Common myeloid progenitor, CD34-positive (primary cell): ENCODE measurements at regions not wholly inside any gene's neighbourhood (a gene's known extent, or its start where the extent isn't known, plus 50 kb on each side); places are given as distances from the start of the nearest gene placed in this dataset.

Experiments used
- CTCF ChIA-PET: fragments of 350-600 bp; sonication (Branson Sonifier 250); formaldehyde crosslinking; loops from one replicate; lab custom pipeline; 2021; ENCODE audit warnings: antibody characterized with exemption; lab: Charles Lee
- POLR2A ChIA-PET: fragments of 350-600 bp; sonication (Branson Sonifier 250); formaldehyde crosslinking; loops from one replicate; lab custom pipeline; 2021; ENCODE audit warnings: antibody characterized with exemption; lab: Charles Lee
- DNase-seq, 3 donors: peaks; one replicate each; pipeline versions ENCODE4 v3.0.0 to v3.0.0-alpha.2; 2013
- H3K27ac ChIP-seq, 2 experiments: 1 replicate in 1 of 2; 2 replicates in 1 of 2; pipeline ENCODE4 v1.7.0; 2013; ENCODE audit warnings: inconsistent platforms in 2 of 2, low read length in 2 of 2, mild to moderate bottlenecking in 2 of 2, low read depth in 1 of 2, moderate library complexity in 1 of 2; ENCODE audit not compliant: severe bottlenecking in 2 of 2, insufficient read depth in 1 of 2, poor library complexity in 1 of 2
- H3K27me3 ChIP-seq, 5 experiments: replicated peaks in 2 of 5; 1 replicate in 3 of 5; 2 replicates in 2 of 5; pipeline versions ENCODE4 v1.6.1 to v1.7.0; 2013; ENCODE audit warnings: low read length in 4 of 5, mild to moderate bottlenecking in 2 of 5, moderate library complexity in 2 of 5, inconsistent platforms in 1 of 5; ENCODE audit not compliant: insufficient read depth in 5 of 5, control insufficient read depth in 4 of 5
- H3K36me3 ChIP-seq, 4 experiments: 1 replicate in 2 of 4; 2 replicates in 2 of 4; pipeline versions ENCODE4 v1.6.1 to v1.7.0; 2013; ENCODE audit warnings: low read length in 3 of 4, control low read depth in 1 of 4, mild to moderate bottlenecking in 1 of 4; ENCODE audit not compliant: control insufficient read depth in 4 of 4, insufficient read depth in 4 of 4
- H3K4me1 ChIP-seq, 4 experiments: 1 replicate in 3 of 4; 2 replicates in 1 of 4; pipeline versions ENCODE4 v1.6.1 to v1.7.1; 2013; ENCODE audit warnings: low read length in 3 of 4, mild to moderate bottlenecking in 3 of 4, control low read depth in 1 of 4, inconsistent platforms in 1 of 4, moderate library complexity in 1 of 4; ENCODE audit not compliant: control insufficient read depth in 4 of 4, insufficient read depth in 4 of 4; ENCODE audit errors: control extremely low read depth in 1 of 4
- H3K4me3 ChIP-seq, 7 experiments: 1 replicate in 4 of 7; 2 replicates in 3 of 7; pipeline versions ENCODE4 v1.5.1 to v1.7.0; 2013; ENCODE audit warnings: mild to moderate bottlenecking in 7 of 7, low read length in 6 of 7, moderate library complexity in 6 of 7, inconsistent platforms in 2 of 7, low read depth in 2 of 7, control low read depth in 1 of 7; ENCODE audit not compliant: insufficient read depth in 4 of 7, control insufficient read depth in 1 of 7; ENCODE audit errors: extremely low read depth in 1 of 7
- H3K9me3 ChIP-seq, 5 experiments: 1 replicate in 4 of 5; 2 replicates in 1 of 5; pipeline versions ENCODE4 v1.6.1 to v1.7.1; 2013; ENCODE audit warnings: low read length in 4 of 5, mild to moderate bottlenecking in 2 of 5, inconsistent platforms in 1 of 5, low read depth in 1 of 5, moderate library complexity in 1 of 5; ENCODE audit not compliant: control insufficient read depth in 4 of 5, insufficient read depth in 2 of 5; ENCODE audit errors: control extremely low read depth in 1 of 5
- WGBS: methylation state at CpG from one replicate; pipeline ENCODE4 v1.1.5; 2013; ENCODE audit not compliant: insufficient coverage; 5-methylcytosine and 5-hydroxymethylcytosine counted together

DNA sequence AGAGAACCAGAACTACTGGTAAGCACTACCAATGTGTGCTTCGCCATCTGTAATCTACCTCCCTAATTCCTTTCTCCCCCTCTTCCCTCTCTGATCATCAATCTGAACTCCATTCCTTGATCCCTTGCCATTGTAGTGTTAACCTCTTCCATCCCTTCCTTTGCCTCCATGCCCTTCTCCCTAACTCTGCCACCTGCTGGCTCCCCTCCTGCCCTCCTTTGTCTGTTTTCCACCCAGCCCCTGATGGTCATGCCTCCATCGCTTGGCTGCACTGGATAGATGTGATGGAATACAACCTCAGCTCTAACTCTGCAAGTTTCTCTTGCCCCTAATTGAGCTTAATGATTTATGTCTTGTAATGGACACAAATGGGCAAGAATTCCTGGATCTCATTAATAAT lies 108.2 kb upstream of the ASIC2 start:
- CTCF ChIA-PET, result no interaction called here
- Histone ChIP-seq H3K4me3 (no peak overlapping the region), H3K27ac (no peak overlapping the region), H3K9me3 (no peaks in the 10 kb centered on the region), H3K4me1 (no peaks in the 10 kb centered on the region), H3K27me3 (peaks cover 0 to 4% (median 0%) of the 10 kb centered on the region in 5 experiments), H3K36me3 (no peaks in the 10 kb centered on the region)
- no peak for DNase-seq
- POLR2A ChIA-PET, result no interaction called here
- 100% methylated on average over 1 of the region's 2 CpGs for WGBS

GRCh38 chr17:33403194-33403593 lies 110.1 kb upstream of the ASIC2 start:
- POLR2A ChIA-PET, result no interaction called here
- DNase-seq, result no peak
- Histone ChIP-seq H3K27ac (no peak overlapping the region), H3K9me3 (no peaks in the 10 kb centered on the region), H3K27me3 (peaks cover 0 to 4% (median 0%) of the 10 kb centered on the region in 5 experiments), H3K36me3 (no peaks in the 10 kb centered on the region), H3K4me3 (no peak overlapping the region), H3K4me1 (no peaks in the 10 kb centered on the region)
- CTCF ChIA-PET, result no interaction called here

- no peak overlapping the region for H3K27ac ChIP-seq
- 89% methylated on average over 3 of the region's 4 CpGs for WGBS
- no peaks in the 10 kb centered on the region for H3K4me1 ChIP-seq
- no peaks in the 10 kb centered on the region for H3K9me3 ChIP-seq
- H3K36me3 ChIP-seq, result no peaks in the 10 kb centered on the region
- DNase-seq, result no peak
- ChIA-PET POLR2A (no interaction called here), CTCF (no interaction called here)
- no peak overlapping the region for H3K4me3 ChIP-seq
- H3K27me3 ChIP-seq, result peaks cover 0 to 4% (median 0%) of the 10 kb centered on the region in 5 experiments
Observed at GRCh38 chr17:33404070-33404819, 111.2 kb upstream of the ASIC2 start.

DNA sequence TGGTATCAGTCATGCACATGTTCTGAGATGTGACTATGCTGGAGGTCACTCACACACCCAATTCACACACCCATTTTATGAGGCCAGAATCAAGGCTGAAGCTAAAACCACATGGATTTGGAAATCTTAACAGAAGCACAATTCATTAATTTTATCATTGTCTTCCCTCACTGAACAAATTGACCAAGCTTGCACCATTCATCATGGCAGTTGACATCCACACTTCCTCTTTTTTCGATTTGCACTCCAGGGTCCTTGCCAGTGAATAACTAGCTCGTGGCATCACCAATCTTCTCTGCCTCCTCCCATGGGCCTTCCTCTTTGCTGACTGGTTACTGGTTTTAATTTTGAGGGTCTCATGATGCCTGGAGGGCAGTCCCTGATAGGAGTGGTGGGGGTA lies 123.0 kb upstream of the ASIC2 start:
- peaks cover 0 to 4% (median 0%) of the 10 kb centered on the region in 5 experiments for H3K9me3 ChIP-seq
- H3K27me3 ChIP-seq, result no peaks in the 10 kb centered on the region
- DNase-seq, result peak; percentile 4 to 76 (median 33)
- CTCF ChIA-PET, result no interaction called here
- H3K4me3 ChIP-seq, result no peak overlapping the region
- H3K36me3 ChIP-seq, result no peaks in the 10 kb centered on the region
- 0% methylated on average over 2 of the region's 2 CpGs for WGBS
- H3K4me1 ChIP-seq, result no peaks in the 10 kb centered on the region
- no peak overlapping the region for H3K27ac ChIP-seq
- POLR2A ChIA-PET, result no interaction called here

GRCh38 chr17:33421933-33422332 lies 128.8 kb upstream of the ASIC2 start:
- ChIA-PET CTCF (no interaction called here), POLR2A (no interaction called here)
- Histone ChIP-seq H3K4me3 (no peak overlapping the region), H3K27me3 (peaks cover 0 to 8% (median 2%) of the 10 kb centered on the region in 5 experiments), H3K27ac (no peak overlapping the region), H3K36me3 (no peaks in the 10 kb centered on the region), H3K4me1 (no peaks in the 10 kb centered on the region), H3K9me3 (peaks cover 0 to 4% (median 0%) of the 10 kb centered on the region in 5 experiments)
- peak in 1 of 3 donors; percentile 73 for DNase-seq
- 64% methylated on average over 3 of the region's 3 CpGs for WGBS

- no peak for DNase-seq
- H3K9me3 ChIP-seq, result peaks cover 0 to 2% (median 0%) of the 10 kb centered on the region in 5 experiments
- ChIA-PET POLR2A (no interaction called here), CTCF (no interaction called here)
- no peak overlapping the region for H3K27ac ChIP-seq
- WGBS, result 100% methylated on average over 2 of the region's 6 CpGs
- no peaks in the 10 kb centered on the region for H3K27me3 ChIP-seq
- no peaks in the 10 kb centered on the region for H3K36me3 ChIP-seq
- no peaks in the 10 kb centered on the region for H3K4me1 ChIP-seq
- no peak overlapping the region for H3K4me3 ChIP-seq
Observed at GRCh38 chr17:33433581-33433980, 140.5 kb upstream of the ASIC2 start.

DNA sequence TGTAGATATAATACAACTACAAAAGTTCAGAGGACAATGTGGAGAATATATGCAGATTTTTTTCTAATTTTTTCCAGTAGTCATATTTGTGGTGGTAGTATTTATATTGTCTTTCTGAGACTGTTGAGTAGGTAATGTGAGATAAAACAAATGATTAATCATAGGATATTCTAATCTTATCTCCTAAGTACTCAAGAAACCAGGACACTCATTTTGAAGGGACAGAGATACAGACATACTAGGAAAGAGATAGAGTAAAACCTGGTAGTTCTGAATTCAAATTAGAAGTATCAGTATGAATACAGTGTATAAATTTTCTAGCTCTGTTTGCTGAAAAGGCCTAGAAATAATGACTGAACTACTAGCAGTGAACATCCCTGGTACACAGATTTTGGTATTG lies 141.7 kb upstream of the ASIC2 start:
- H3K4me1 ChIP-seq, result no peaks in the 10 kb centered on the region
- H3K36me3 ChIP-seq, result no peaks in the 10 kb centered on the region
- H3K4me3 ChIP-seq, result no peak overlapping the region
- no peak for DNase-seq
- ChIA-PET CTCF (no interaction called here), POLR2A (no interaction called here)
- H3K27ac ChIP-seq, result no peak overlapping the region
- H3K9me3 ChIP-seq, result no peaks in the 10 kb centered on the region
- no peaks in the 10 kb centered on the region for H3K27me3 ChIP-seq
